ENCODE measurements at regions not wholly inside any gene's neighbourhood (a gene's known extent, or its start where the extent isn't known, plus 50 kb on each side); places are given as distances from the start of the nearest gene placed in this dataset.

DNA sequence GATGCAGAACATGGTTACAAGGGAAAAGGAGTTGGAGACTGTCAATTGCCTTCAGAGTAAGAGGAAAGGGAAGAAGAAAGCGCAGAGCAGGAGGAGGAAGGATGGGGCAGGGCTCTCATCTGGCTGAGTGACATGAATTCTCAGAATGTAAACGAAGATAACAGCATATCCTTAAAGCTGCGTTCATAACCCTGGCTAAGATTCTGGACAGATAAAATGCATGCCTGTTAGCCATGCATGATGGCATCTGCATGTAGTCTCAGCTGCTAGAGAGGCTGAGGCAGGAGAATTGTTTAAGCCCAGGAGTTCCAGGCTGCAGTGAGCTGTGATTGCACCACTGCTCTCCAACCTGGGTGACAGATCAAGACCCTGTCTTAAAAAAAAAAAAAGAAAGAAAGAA lies 493.5 kb upstream of the PRKX start:
- Mint-ChIP-seq H3K27me3 (ENCODE audit: insufficient read depth, unreplicated experiment) (peaks cover 6% of the 10 kb centered on the region), H3K36me3 (ENCODE audit: insufficient read depth, unreplicated experiment) (no peaks in the 10 kb centered on the region), H3K9me3 (ENCODE audit: unreplicated experiment) (no peaks in the 10 kb centered on the region), H3K27ac (ENCODE audit: unreplicated experiment) (no peak overlapping the region), H3K4me3 (ENCODE audit: unreplicated experiment) (no peak overlapping the region), H3K4me1 (ENCODE audit: low read depth, unreplicated experiment) (peaks cover 7% of the 10 kb centered on the region)
- no peak for DNase-seq
- Histone ChIP-seq H3K4me3 (ENCODE audit: low read depth, low read length) (no peak overlapping the region), H3K36me3 (ENCODE audit: control insufficient read depth, insufficient read depth, low read length) (no peaks in the 10 kb centered on the region), H3K27me3 (replicated peaks; ENCODE audit: control insufficient read depth, insufficient read depth, low read length) (no peaks in the 10 kb centered on the region), H3K4me1 (no peaks in the 10 kb centered on the region), H3K9me3 (no peaks in the 10 kb centered on the region)
- intact Hi-C loops (cut with micrococcal nuclease; ENCODE audit: unreplicated experiment) = no loop called here
- TF ChIP-seq CTCF (IDR thresholded peaks at IDR 0.05; ENCODE audit: insufficient read depth in 1 of 2, low read depth in 1 of 2, low read length in 1 of 2, severe bottlenecking in 1 of 2, unreplicated experiment in 1 of 2) = no peak
- CTCF ChIA-PET = no interaction called here
- no TSS peak for BruUV-seq (replicated peaks)
- POLR2A ChIA-PET = no interaction called here

GRCh38 chrX:4197971-4198370 lies 484.5 kb upstream of the PRKX start:
- Mint-ChIP-seq H3K36me3 (ENCODE audit: insufficient read depth, unreplicated experiment) (no peaks in the 10 kb centered on the region), H3K4me3 (ENCODE audit: unreplicated experiment) (no peak overlapping the region), H3K27me3 (ENCODE audit: insufficient read depth, unreplicated experiment) (peaks cover 4% of the 10 kb centered on the region), H3K9me3 (ENCODE audit: unreplicated experiment) (no peaks in the 10 kb centered on the region), H3K4me1 (ENCODE audit: low read depth, unreplicated experiment) (no peaks in the 10 kb centered on the region), H3K27ac (ENCODE audit: unreplicated experiment) (no peak overlapping the region)
- Histone ChIP-seq H3K9me3 (no peaks in the 10 kb centered on the region), H3K4me1 (no peaks in the 10 kb centered on the region), H3K4me3 (ENCODE audit: low read depth, low read length) (no peak overlapping the region), H3K27me3 (replicated peaks; ENCODE audit: control insufficient read depth, insufficient read depth, low read length) (no peaks in the 10 kb centered on the region), H3K36me3 (ENCODE audit: control insufficient read depth, insufficient read depth, low read length) (no peaks in the 10 kb centered on the region)
- ChIA-PET POLR2A (no interaction called here), CTCF (no interaction called here)
- no TSS peak for BruUV-seq (replicated peaks)
- intact Hi-C loops (cut with micrococcal nuclease; ENCODE audit: unreplicated experiment) = no loop called here
- no peak for DNase-seq
- no peak for TF ChIP-seq CTCF (IDR thresholded peaks at IDR 0.05; ENCODE audit: insufficient read depth in 1 of 2, low read depth in 1 of 2, low read length in 1 of 2, severe bottlenecking in 1 of 2, unreplicated experiment in 1 of 2)

DNA sequence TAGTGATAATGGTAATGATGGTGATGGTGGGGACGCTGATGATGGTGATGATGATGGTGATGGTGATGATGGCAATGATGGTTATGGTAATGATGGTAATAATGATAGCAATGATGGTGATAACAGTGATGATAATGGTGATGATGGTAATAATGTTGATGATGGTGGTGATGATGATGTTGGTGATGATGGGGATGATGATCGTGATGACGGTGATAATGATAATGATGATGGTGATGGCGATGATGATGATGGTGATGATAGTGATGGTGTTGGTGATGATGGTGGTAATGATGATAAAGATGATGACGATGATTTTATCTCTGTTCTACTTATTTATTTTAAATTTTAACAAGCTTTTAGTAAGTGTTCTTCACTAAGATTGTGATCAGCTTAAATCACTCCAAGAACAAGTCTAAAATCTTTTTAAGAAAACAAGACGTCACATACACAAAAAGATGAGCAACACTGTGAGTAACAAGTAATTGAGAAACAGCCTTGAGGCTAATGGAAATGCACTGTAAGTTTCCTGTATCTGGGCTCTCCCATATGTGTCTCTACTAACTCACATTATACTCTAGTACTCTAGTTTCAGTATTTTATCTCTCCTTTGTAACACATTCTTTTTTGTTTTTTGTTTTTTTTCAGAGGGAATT lies 480.2 kb upstream of the PRKX start:
- no TSS peak for BruUV-seq (replicated peaks)

More for the DNA sequence above, 480.2 kb upstream of the PRKX start:
- Histone ChIP-seq H3K36me3 (ENCODE audit: control insufficient read depth, insufficient read depth, low read length) (no peaks in the 10 kb centered on the region), H3K9me3 (no peaks in the 10 kb centered on the region), H3K4me1 (no peaks in the 10 kb centered on the region), H3K27me3 (replicated peaks; ENCODE audit: control insufficient read depth, insufficient read depth, low read length) (no peaks in the 10 kb centered on the region), H3K4me3 (ENCODE audit: low read depth, low read length) (no peak overlapping the region)
- Mint-ChIP-seq H3K4me1 (ENCODE audit: low read depth, unreplicated experiment) (no peaks in the 10 kb centered on the region), H3K27ac (ENCODE audit: unreplicated experiment) (no peak overlapping the region), H3K4me3 (ENCODE audit: unreplicated experiment) (no peak overlapping the region), H3K27me3 (ENCODE audit: insufficient read depth, unreplicated experiment) (no peaks in the 10 kb centered on the region), H3K9me3 (ENCODE audit: unreplicated experiment) (no peaks in the 10 kb centered on the region), H3K36me3 (ENCODE audit: insufficient read depth, unreplicated experiment) (no peaks in the 10 kb centered on the region)
- ChIA-PET POLR2A (no interaction called here), CTCF (no interaction called here)
- no peak for DNase-seq
- no peak for TF ChIP-seq CTCF (IDR thresholded peaks at IDR 0.05; ENCODE audit: insufficient read depth in 1 of 2, low read depth in 1 of 2, low read length in 1 of 2, severe bottlenecking in 1 of 2, unreplicated experiment in 1 of 2)
- intact Hi-C loops (cut with micrococcal nuclease; ENCODE audit: unreplicated experiment) = no loop called here
